Esophagus (tissue), 2 donors: ENCODE measurements at regions not wholly inside any gene's neighbourhood (a gene's known extent, or its start where the extent isn't known, plus 50 kb on each side); places are given as distances from the start of the nearest gene placed in this dataset.

Source experiments
- H3K27ac ChIP-seq, 2 donors: one replicate each; pipeline ENCODE4 v1.5.1; 2013; ENCODE audit warnings: low read depth in 2 of 2, mild to moderate bottlenecking in 2 of 2, inconsistent platforms in 1 of 2, low read length in 1 of 2, moderate library complexity in 1 of 2
- H3K27me3 ChIP-seq, 2 donors: one replicate each; pipeline ENCODE4 v1.6.1; 2013; ENCODE audit warnings: low read length in 2 of 2, control low read depth in 1 of 2, mild to moderate bottlenecking in 1 of 2; ENCODE audit not compliant: insufficient read depth in 2 of 2, control insufficient read depth in 1 of 2
- H3K36me3 ChIP-seq, 2 donors: one replicate each; pipeline ENCODE4 v1.6.1; 2013; ENCODE audit warnings: low read length in 1 of 2; ENCODE audit not compliant: control insufficient read depth in 2 of 2, insufficient read depth in 2 of 2
- H3K4me1 ChIP-seq, 2 donors: one replicate each; pipeline ENCODE4 v1.6.1; 2013; ENCODE audit warnings: low read length in 1 of 2; ENCODE audit not compliant: control insufficient read depth in 2 of 2, insufficient read depth in 2 of 2
- H3K4me3 ChIP-seq, 2 donors: one replicate each; pipeline ENCODE4 v1.5.1; 2013; ENCODE audit warnings: low read length in 2 of 2, mild to moderate bottlenecking in 2 of 2, low read depth in 1 of 2, moderate library complexity in 1 of 2
- H3K9me3 ChIP-seq, 2 donors: one replicate each; pipeline ENCODE4 v1.6.1; 2013; ENCODE audit warnings: mild to moderate bottlenecking in 2 of 2, low read depth in 1 of 2, low read length in 1 of 2, moderate library complexity in 1 of 2; ENCODE audit not compliant: control insufficient read depth in 2 of 2, insufficient read depth in 1 of 2
- WGBS, 2 donors: extraction: QIAGEN DNeasy Blood & Tissue Kit; methylation state at CpG; one replicate each; pipeline ENCODE4 v1.1.7; 2013; 5-methylcytosine and 5-hydroxymethylcytosine counted together
- donor health status: healthy with polysubstance abuse.
- donor health status: Bipolar disorder and iron deficiency.

DNA sequence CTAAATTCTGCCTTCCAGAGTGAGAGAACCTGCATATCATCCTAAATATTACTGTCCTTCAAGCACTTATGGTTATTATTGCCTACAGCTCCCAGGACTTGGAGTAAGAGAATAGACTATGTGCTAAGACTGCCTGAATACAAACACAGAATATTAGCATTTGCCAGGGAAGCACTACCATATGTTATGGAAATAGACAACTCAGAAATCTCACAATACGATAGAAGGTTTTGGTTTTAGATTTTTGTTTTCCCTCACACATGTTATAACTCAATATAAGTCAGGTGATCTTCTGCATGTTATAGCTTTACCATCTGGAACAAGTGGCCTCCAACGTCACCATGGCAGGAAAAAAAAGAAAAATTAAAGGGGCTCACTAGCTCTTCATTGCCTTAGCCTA lies 413.9 kb downstream of the LRRIQ3 start:
- H3K36me3 ChIP-seq = no peaks in the 10 kb centered on the region
- no peaks in the 10 kb centered on the region for H3K27me3 ChIP-seq
- 71 to 74% methylated on average over 2 of the region's 2 CpGs for WGBS, 2 donors

DNA sequence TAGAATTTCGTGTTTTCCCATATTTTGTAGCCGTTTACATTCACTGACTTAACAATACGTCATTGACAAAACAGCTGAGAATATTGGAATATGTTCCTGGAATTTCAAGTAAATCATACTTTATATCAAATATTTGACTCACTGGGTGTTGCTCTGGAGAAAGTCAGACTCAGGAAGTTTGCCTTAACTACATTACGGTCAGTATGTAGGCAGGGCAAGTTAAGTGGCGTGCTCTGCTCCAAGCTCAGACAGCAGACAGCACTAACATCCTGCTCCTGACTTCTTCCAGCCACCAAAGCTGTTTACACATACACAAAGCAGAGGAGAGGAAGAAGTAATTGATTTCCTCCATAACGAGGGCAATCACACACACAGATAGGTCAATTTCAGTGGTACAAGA lies 414.6 kb downstream of the LRRIQ3 start:
- Histone ChIP-seq H3K27ac (no peak overlapping the region), H3K9me3 (peaks cover 0 to under 1% of the 10 kb centered on the region in 2 donors), H3K4me1 (no peaks in the 10 kb centered on the region), H3K27me3 (no peaks in the 10 kb centered on the region), H3K4me3 (no peak overlapping the region), H3K36me3 (no peaks in the 10 kb centered on the region)
- WGBS, 2 donors = 57 to 60% methylated on average over 6 of the region's 6 CpGs

More for the DNA sequence above, 413.9 kb downstream of the LRRIQ3 start:
- Histone ChIP-seq H3K4me3 (no peak overlapping the region), H3K4me1 (no peaks in the 10 kb centered on the region), H3K9me3 (peaks cover 0 to 3% of the 10 kb centered on the region in 2 donors), H3K27ac (no peak overlapping the region)

DNA sequence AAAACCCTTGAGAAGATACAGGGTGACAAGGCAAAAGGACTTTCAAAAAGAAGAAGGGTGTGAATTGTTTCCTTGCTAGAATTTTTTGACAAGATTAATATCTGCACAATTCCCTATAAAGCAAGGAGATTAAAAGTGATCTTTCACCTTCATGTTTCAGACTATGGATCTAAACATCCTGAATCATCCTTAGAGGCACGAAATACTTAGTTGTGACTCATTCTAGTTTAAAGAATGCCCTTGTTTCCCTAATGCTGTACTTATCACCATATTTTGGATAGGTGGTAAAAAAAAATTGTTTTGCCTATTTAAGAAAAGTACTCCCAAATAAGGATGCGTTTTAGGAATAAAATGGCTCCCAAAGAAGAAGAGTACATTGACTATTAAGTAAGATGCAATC lies 415.1 kb downstream of the LRRIQ3 start:
- H3K9me3 ChIP-seq = no peaks in the 10 kb centered on the region
- no peaks in the 10 kb centered on the region for H3K27me3 ChIP-seq
- no peaks in the 10 kb centered on the region for H3K4me1 ChIP-seq
- H3K4me3 ChIP-seq = no peak overlapping the region
- 50 to 52% methylated on average over 2 of the region's 2 CpGs for WGBS, 2 donors
- no peaks in the 10 kb centered on the region for H3K36me3 ChIP-seq
- H3K27ac ChIP-seq = no peak overlapping the region

DNA sequence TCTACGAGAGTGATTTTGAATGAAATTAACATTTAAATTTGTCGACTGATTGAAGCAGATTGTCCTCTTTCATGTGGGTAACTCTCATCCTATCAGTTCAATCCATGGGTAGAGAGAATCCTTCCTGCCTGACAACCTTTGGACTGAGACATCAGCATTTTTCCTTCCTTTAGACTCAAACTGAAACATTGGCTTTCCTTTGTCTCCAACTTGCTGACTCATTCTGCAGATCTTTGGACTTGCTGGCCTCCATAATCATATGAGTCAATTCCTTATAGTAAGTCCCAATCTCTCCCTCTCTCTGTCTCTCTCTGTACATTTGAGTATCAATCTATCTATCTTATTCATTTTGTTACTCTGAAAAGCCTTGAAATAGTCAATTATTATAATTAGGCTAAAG lies 416.7 kb downstream of the LRRIQ3 start:
- Histone ChIP-seq H3K27ac (no peak overlapping the region), H3K27me3 (no peaks in the 10 kb centered on the region), H3K4me3 (no peak overlapping the region), H3K36me3 (no peaks in the 10 kb centered on the region), H3K4me1 (no peaks in the 10 kb centered on the region), H3K9me3 (no peaks in the 10 kb centered on the region)
- WGBS, 2 donors = 84 to 90% methylated on average over 2 of the region's 2 CpGs

DNA sequence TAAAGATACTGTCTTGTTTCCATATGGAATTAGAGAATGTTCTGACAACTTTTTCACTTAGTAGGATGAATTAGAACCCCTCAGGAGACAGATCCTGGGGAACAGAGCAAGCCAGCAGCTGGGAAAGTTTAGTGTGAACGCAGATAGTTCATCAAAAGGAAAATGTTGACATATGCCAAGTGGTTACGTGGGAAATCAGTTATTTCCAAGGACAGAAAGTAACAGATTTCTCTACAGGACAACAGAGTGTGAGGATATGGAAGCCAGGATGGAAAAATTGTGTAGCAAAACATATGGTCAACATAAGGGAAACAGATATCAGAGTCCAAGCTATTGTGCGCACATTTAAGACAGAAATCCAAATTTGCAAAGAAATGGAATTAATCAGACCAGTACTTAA lies 419.5 kb downstream of the LRRIQ3 start:
- 58% methylated on average over 3 of the region's 3 CpGs for WGBS, 2 donors
- Histone ChIP-seq H3K4me1 (no peaks in the 10 kb centered on the region), H3K9me3 (no peaks in the 10 kb centered on the region), H3K27ac (no peak overlapping the region), H3K36me3 (no peaks in the 10 kb centered on the region), H3K4me3 (no peak overlapping the region), H3K27me3 (no peaks in the 10 kb centered on the region)

DNA sequence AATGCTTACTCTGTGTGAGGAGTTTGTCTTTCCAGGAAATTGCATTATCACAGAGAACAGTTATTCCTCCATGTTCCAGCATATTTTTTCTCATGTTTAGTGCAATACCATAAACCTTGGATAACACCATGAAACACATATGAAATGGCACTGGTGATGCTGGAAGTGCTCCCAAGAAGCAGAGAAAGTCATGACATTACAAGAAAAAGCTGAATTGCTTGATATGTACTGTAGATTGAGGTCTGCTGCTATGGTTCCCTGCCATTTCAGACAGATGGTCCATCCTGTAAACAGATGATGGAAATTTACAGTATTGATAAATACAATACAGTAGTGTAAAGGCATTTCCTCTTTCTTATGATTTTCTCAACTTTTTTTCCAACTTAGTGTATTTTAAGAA lies 422.1 kb downstream of the LRRIQ3 start:
- Histone ChIP-seq H3K27me3 (no peaks in the 10 kb centered on the region), H3K4me1 (no peaks in the 10 kb centered on the region), H3K4me3 (no peak overlapping the region), H3K27ac (no peak overlapping the region), H3K36me3 (no peaks in the 10 kb centered on the region), H3K9me3 (peaks cover 0 to 3% of the 10 kb centered on the region in 2 donors)

DNA sequence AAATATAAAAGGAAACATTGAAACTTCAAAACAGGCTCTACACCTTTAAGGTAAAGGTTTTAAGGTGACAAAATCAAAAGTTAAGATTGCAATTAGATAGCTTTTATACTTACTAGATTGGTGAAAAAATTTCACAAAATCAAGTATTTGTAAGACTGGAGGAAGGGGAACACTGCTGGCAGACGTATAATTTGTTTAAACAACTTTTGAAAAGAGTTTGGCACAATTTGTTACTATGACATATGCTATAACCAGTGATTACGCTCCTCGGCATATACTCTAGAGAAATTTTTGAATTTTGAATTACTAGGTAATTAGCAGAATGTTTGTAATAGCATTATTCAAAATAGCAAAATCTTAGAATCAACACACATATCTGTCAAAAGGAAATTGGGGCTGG lies 425.0 kb downstream of the LRRIQ3 start:
- no peaks in the 10 kb centered on the region for H3K4me1 ChIP-seq
- WGBS, 2 donors = 54 to 62% methylated on average over 3 of the region's 3 CpGs
- peaks cover 4 to 6% of the 10 kb centered on the region in 2 donors for H3K9me3 ChIP-seq
- no peak overlapping the region for H3K4me3 ChIP-seq
- H3K27ac ChIP-seq = no peak overlapping the region
- no peaks in the 10 kb centered on the region for H3K36me3 ChIP-seq
- H3K27me3 ChIP-seq = no peaks in the 10 kb centered on the region

DNA sequence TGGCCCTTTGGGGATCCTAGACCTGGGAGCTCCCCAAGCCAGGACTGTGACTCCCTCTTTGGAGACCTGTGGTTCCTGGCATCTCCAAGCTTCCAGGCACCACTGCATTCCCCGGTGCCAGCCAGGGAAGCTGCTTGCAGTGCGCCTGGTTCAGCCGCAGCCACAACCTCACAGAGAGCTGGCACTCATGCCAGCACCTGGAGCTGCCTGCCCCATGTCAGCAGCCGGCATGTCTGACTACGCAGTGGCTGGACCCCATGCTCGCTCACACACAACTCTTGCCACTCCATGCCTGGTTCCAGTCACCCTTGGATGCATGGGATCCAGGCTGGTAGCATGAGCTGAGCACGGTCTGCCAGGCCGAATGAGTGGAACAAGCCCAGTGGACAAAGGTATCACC lies 426.6 kb downstream of the LRRIQ3 start:
- H3K27ac ChIP-seq = no peak overlapping the region
- no peak overlapping the region for H3K4me3 ChIP-seq
- H3K27me3 ChIP-seq = no peaks in the 10 kb centered on the region
- no peaks in the 10 kb centered on the region for H3K36me3 ChIP-seq
- WGBS, 2 donors = 91 to 94% methylated on average over 8 of the region's 8 CpGs
- H3K4me1 ChIP-seq = no peaks in the 10 kb centered on the region
- peaks cover 4 to 6% of the 10 kb centered on the region in 2 donors for H3K9me3 ChIP-seq

DNA sequence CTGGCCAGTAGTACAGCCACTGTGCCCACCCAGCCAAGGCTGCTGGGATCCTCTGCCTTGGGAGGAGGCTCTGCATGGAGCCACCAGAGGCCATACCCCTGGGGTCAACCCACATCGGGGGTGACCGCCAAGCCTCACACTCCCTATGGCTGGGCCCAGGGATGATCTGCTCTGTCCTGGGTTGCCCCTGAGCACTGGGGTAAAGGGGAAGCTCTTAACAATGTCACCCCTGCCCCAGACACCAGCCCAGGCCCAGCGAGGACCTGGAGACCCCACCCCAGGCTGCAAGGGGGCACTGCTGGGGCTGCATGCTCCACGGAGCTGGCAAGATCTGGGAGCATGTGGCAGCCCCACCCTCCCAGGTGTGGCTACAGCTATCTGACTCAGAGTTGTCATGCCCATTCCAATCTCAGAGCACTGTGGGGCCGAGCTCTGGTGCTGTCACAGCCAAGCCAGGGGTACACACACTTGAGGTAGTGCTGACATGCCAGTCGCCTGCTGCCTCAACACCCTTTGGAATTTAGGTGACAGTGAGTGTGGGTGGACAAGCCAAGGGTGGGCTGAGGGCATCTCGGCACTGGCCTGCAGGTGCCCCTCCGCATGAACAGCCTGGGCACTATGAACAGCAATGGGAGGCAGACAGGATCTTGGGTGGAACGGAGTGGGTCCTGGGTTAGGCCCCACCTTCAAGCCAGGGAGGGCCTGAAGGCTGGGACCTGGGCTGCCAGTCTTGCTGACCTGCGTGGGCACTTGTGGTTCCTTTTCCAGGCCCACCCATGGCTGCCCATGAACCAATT lies 427.7 kb downstream of the LRRIQ3 start:
- H3K36me3 ChIP-seq = no peaks in the 10 kb centered on the region
- 79 to 86% methylated on average over 10 of the region's 10 CpGs for WGBS, 2 donors
- H3K27ac ChIP-seq = no peak overlapping the region
- no peaks in the 10 kb centered on the region for H3K4me1 ChIP-seq
- peaks cover 4 to 6% of the 10 kb centered on the region in 2 donors for H3K9me3 ChIP-seq
- no peaks in the 10 kb centered on the region for H3K27me3 ChIP-seq
- no peak overlapping the region for H3K4me3 ChIP-seq

DNA sequence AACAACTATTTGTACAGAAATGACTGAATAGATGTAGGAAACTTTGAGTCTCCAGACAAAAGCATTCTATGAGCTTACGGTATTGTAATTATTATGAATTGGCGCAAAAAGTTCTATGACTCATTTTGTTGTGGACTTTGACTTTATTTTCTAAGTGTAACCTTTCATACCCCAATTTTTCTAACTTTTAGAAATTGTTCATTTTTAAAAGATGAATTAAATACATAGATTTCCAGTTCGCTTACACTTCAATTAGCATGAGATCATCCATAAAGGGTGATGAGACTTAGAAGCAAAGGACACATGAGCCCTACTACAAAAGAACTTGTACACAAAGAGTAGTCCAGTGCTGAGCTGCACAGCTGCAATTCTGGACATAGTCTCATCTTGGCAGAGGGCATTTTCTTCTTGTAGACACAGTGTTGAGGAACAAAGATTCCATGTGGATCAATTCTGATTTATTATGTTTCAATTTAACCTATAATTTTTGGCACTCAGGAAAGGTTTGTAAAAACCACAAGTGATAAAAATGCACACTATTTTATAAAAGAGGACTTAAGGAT lies 431.1 kb downstream of the LRRIQ3 start:
- no peaks in the 10 kb centered on the region for H3K4me1 ChIP-seq
- no peak overlapping the region for H3K27ac ChIP-seq
- peaks cover 4 to 6% of the 10 kb centered on the region in 2 donors for H3K9me3 ChIP-seq
- WGBS, 2 donors = 68 to 73% methylated on average over 3 of the region's 3 CpGs
- H3K36me3 ChIP-seq = no peaks in the 10 kb centered on the region
- H3K27me3 ChIP-seq = no peaks in the 10 kb centered on the region
- no peak overlapping the region for H3K4me3 ChIP-seq
